Endothelial cell of umbilical vein (primary cell): ENCODE measurements at regions not wholly inside any gene's neighbourhood (a gene's known extent, or its start where the extent isn't known, plus 50 kb on each side); places are given as distances from the start of the nearest gene placed in this dataset.

Experiments
- EZH2 ChIP-seq: IDR thresholded peaks from 2 replicates; pipeline ENCODE4 v1.6.1; 2012; ENCODE audit warnings: borderline replicate concordance, low read depth, mild to moderate bottlenecking, moderate library complexity, low read length, inconsistent platforms; ENCODE audit not compliant: severe bottlenecking
- JUN ChIP-seq: IDR thresholded peaks from 2 replicates; pipeline ENCODE4 v1.6.1; 2011; ENCODE audit warnings: borderline replicate concordance, low read depth; ENCODE audit not compliant: insufficient read length, insufficient read depth
- MYC ChIP-seq: IDR thresholded peaks from one replicate; pipeline ENCODE4 v1.6.1; 2011; ENCODE audit warnings: mild to moderate bottlenecking, low read depth, low read length
- POLR2A ChIP-seq: IDR thresholded peaks from 2 replicates; pipeline ENCODE4 v1.6.1; 2012; ENCODE audit warnings: low read depth, mild to moderate bottlenecking, control low read depth, low read length
- POLR2AphosphoS5 ChIP-seq: IDR thresholded peaks from 2 replicates; pipeline ENCODE4 v1.6.1; 2012; ENCODE audit warnings: low read depth, mild to moderate bottlenecking, control low read depth, low read length, moderate library complexity; ENCODE audit not compliant: insufficient read depth
- TF ChIP-seq, protein P1 (sequence below), 2 donors: IDR thresholded peaks; 1 replicate in 1 of 2; 2 replicates in 1 of 2; pipeline ENCODE4 v1.5.1; 2011; ENCODE audit warnings: low read length in 2 of 2, mild to moderate bottlenecking in 2 of 2, moderate library complexity in 2 of 2, control low read depth in 1 of 2, inconsistent platforms in 1 of 2, low read depth in 1 of 2; ENCODE audit not compliant: insufficient read depth in 1 of 2; ENCODE audit errors: extremely low read depth in 1 of 2

DNA sequence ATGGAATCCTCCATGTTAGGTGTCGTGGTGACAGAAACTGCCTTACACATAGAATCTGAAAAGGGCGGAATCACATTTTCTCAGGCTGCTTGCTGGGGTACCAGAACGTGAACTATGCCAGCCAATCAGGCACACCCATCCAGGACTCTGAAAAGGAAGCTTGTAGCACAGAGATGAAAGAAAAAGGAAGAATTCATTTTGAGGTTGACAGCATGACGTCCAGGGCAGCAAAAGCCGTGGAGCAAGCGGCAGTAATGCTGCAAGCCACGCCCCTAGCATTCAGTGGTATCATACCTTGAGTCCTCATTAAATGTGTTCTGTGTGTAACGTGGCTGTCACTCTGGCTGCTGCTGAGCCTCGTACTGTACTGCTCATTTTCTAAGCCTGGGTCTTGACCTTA lies 304.0 kb downstream of the DYSF start:
- TF ChIP-seq, protein P1, sequence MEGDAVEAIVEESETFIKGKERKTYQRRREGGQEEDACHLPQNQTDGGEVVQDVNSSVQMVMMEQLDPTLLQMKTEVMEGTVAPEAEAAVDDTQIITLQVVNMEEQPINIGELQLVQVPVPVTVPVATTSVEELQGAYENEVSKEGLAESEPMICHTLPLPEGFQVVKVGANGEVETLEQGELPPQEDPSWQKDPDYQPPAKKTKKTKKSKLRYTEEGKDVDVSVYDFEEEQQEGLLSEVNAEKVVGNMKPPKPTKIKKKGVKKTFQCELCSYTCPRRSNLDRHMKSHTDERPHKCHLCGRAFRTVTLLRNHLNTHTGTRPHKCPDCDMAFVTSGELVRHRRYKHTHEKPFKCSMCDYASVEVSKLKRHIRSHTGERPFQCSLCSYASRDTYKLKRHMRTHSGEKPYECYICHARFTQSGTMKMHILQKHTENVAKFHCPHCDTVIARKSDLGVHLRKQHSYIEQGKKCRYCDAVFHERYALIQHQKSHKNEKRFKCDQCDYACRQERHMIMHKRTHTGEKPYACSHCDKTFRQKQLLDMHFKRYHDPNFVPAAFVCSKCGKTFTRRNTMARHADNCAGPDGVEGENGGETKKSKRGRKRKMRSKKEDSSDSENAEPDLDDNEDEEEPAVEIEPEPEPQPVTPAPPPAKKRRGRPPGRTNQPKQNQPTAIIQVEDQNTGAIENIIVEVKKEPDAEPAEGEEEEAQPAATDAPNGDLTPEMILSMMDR (IDR thresholded peaks at IDR 0.05; ENCODE audit: extremely low read depth in 1 of 2, insufficient read depth in 1 of 2, low read depth in 1 of 2, low read length in 2 of 2), result no peak
- TF ChIP-seq POLR2A (no peak), EZH2 (no peak), MYC (no peak), JUN (no peak), POLR2AphosphoS5 (no peak)
